IMR-90 (cell line): ENCODE measurements at regions not wholly inside any gene's neighbourhood (a gene's known extent, or its start where the extent isn't known, plus 50 kb on each side); places are given as distances from the start of the nearest gene placed in this dataset.

Experiments
- ATAC-seq: fragments of 200-7000 bp; cut with Tn5 transposase; 2 replicates; pipeline ENCODE4 v1.9.1; 2020; ENCODE audit warnings: low read depth, mild to moderate bottlenecking, moderate library complexity
- BruUV-seq: library from RNA; stranded (reverse); fragments of 400-500 nt; replicated peaks from 2 replicates; lab custom pipeline; 2021; lab: Mats Ljungman, UMichigan
- CTCF ChIA-PET: fragments of 300-600 bp; formaldehyde crosslinking; extraction: SDS; loops from one replicate; lab custom pipeline; 2021; ENCODE audit warnings: antibody characterized with exemption; lab: Yijun Ruan, JAX
- POLR2A ChIA-PET: fragments of 300-600 bp; sonication (Branson Sonifier 250); formaldehyde crosslinking; loops from one replicate; lab custom pipeline; 2022; ENCODE audit warnings: antibody characterized with exemption; ENCODE audit not compliant: unreplicated experiment; lab: Charles Lee
- DNase-seq: peaks from one replicate; pipeline ENCODE4 v3.0.0; 2013
- H2AFZ ChIP-seq: replicated peaks from 2 replicates; pipeline ENCODE3; 2013; ENCODE audit warnings: low read length, mild to moderate bottlenecking; ENCODE audit not compliant: poor library complexity
- H2AK5ac ChIP-seq: 2 replicates; pipeline ENCODE4 v1.6.1; 2013; ENCODE audit warnings: low read depth, low read length, inconsistent platforms
- H2AK9ac ChIP-seq: replicated peaks from 2 replicates; pipeline ENCODE3; 2013; ENCODE audit warnings: mild to moderate bottlenecking, low read depth, low read length, moderate library complexity; ENCODE audit not compliant: poor library complexity
- H2BK120ac ChIP-seq: 2 replicates; pipeline ENCODE4 v1.6.1; 2013; ENCODE audit warnings: low read depth, low read length, inconsistent platforms
- H2BK15ac ChIP-seq: 3 replicates; pipeline ENCODE4 v1.6.1; 2013; ENCODE audit warnings: low read depth, low read length, inconsistent platforms
- H2BK20ac ChIP-seq: 2 replicates; pipeline ENCODE4 v1.6.1; 2013; ENCODE audit warnings: low read depth, mild to moderate bottlenecking, inconsistent platforms, low read length, moderate library complexity
- H2BK5ac ChIP-seq: 2 replicates; pipeline ENCODE4 v1.6.1; 2013; ENCODE audit warnings: mild to moderate bottlenecking, low read depth, low read length, inconsistent platforms; ENCODE audit not compliant: poor library complexity, severe bottlenecking
- H3K14ac ChIP-seq: replicated peaks from 2 replicates; pipeline ENCODE4 v1.6.1; 2013; ENCODE audit warnings: low read depth, low read length, inconsistent platforms
- H3K18ac ChIP-seq: 2 replicates; pipeline ENCODE4 v1.6.1; 2013; ENCODE audit warnings: low read depth, low read length, control low read depth
- H3K23ac ChIP-seq: 2 replicates; pipeline ENCODE4 v1.6.1; 2013; ENCODE audit warnings: low read depth, low read length, inconsistent platforms
- H3K27ac ChIP-seq: 2 replicates; pipeline ENCODE4 v1.5.1; 2013; ENCODE audit warnings: mild to moderate bottlenecking, control low read depth, low read length; ENCODE audit not compliant: insufficient read depth
- H3K27me3 ChIP-seq: 2 replicates; pipeline ENCODE4 v1.6.1; 2013; ENCODE audit warnings: low read length; ENCODE audit not compliant: control insufficient read depth, insufficient read depth
- H3K36me3 ChIP-seq: 2 replicates; pipeline ENCODE4 v1.6.1; 2013; ENCODE audit warnings: low read length, mixed read lengths; ENCODE audit not compliant: control insufficient read depth, insufficient read depth
- H3K4ac ChIP-seq: 2 replicates; pipeline ENCODE4 v1.6.1; 2013; ENCODE audit warnings: low read depth, low read length, inconsistent platforms
- H3K4me1 ChIP-seq: 2 replicates; pipeline ENCODE4 v1.6.1; 2013; ENCODE audit warnings: low read length, mixed read lengths; ENCODE audit not compliant: control insufficient read depth, insufficient read depth
- H3K4me2 ChIP-seq: 2 replicates; pipeline ENCODE4 v1.6.1; 2013; ENCODE audit warnings: low read depth, mild to moderate bottlenecking, control low read depth, low read length, moderate library complexity
- H3K4me3 ChIP-seq: 2 replicates; pipeline ENCODE4 v1.5.1; 2013; ENCODE audit warnings: low read depth, mild to moderate bottlenecking, control low read depth, low read length, moderate library complexity; ENCODE audit not compliant: insufficient read depth
- H3K56ac ChIP-seq: 2 replicates; pipeline ENCODE4 v1.6.1; 2013; ENCODE audit warnings: low read length, inconsistent platforms; ENCODE audit not compliant: insufficient read depth; ENCODE audit errors: extremely low read depth
- H3K79me1 ChIP-seq, 2 experiments: 2 replicates each; pipeline ENCODE4 v1.6.1; 2013; ENCODE audit warnings: low read length in 2 of 2, inconsistent platforms in 1 of 2, low read depth in 1 of 2
- H3K9ac ChIP-seq: 2 replicates; pipeline ENCODE4 v1.6.1; 2013; ENCODE audit warnings: low read depth, low read length, control low read depth
- H3K9me1 ChIP-seq: 2 replicates; pipeline ENCODE4 v1.6.1; 2013; ENCODE audit warnings: low read length, inconsistent platforms; ENCODE audit not compliant: insufficient read depth
- H3K9me3 ChIP-seq: 2 replicates; pipeline ENCODE4 v1.6.1; 2013; ENCODE audit warnings: low read length; ENCODE audit not compliant: control insufficient read depth, insufficient read depth
- H4K20me1 ChIP-seq: 2 replicates; pipeline ENCODE4 v1.6.1; 2013; ENCODE audit warnings: low read length, inconsistent platforms; ENCODE audit not compliant: insufficient read depth
- H4K5ac ChIP-seq: 2 replicates; pipeline ENCODE4 v1.6.1; 2013; ENCODE audit warnings: mild to moderate bottlenecking, low read depth, low read length, control low read depth
- H4K8ac ChIP-seq, 2 experiments: 2 replicates each; pipeline ENCODE4 v1.6.1; 2013; ENCODE audit warnings: low read depth in 2 of 2, low read length in 2 of 2, control low read depth in 1 of 2, inconsistent platforms in 1 of 2
- H4K91ac ChIP-seq: 2 replicates; pipeline ENCODE4 v1.6.1; 2013; ENCODE audit warnings: low read depth, low read length, inconsistent platforms; ENCODE audit not compliant: insufficient read depth
- BHLHE40 ChIP-seq: fragments of 150-350 bp; IDR thresholded peaks from 2 replicates; pipeline ENCODE4 v1.6.1; 2016; ENCODE audit warnings: mild to moderate bottlenecking, low read depth, low read length
- CHD1 ChIP-seq: IDR thresholded peaks from 2 replicates; pipeline ENCODE4 v1.6.1; 2012; ENCODE audit warnings: low read depth, low read length, improper control_type of control experiment
- MXI1 ChIP-seq: IDR thresholded peaks from 2 replicates; pipeline ENCODE4 v1.6.1; 2012; ENCODE audit warnings: low read depth, mild to moderate bottlenecking, low read length, moderate library complexity, borderline replicate concordance
- POLR2A ChIP-seq: IDR thresholded peaks from 2 replicates; pipeline ENCODE4 v1.6.1; 2012; ENCODE audit warnings: mild to moderate bottlenecking, low read depth, low read length
- RAD21 ChIP-seq: IDR thresholded peaks from 2 replicates; pipeline ENCODE4 v1.6.1; 2012; ENCODE audit warnings: low read length, improper control_type of control experiment
- RCOR1 ChIP-seq: IDR thresholded peaks from 2 replicates; pipeline ENCODE4 v1.6.1; 2012; ENCODE audit warnings: mild to moderate bottlenecking, low read length, improper control_type of control experiment; ENCODE audit not compliant: insufficient replicate concordance
- WGBS, 2 experiments: methylation state at CpG; one replicate each; pipeline versions ENCODE4 v1.1.5 to v1.1.7; 2013; ENCODE audit warnings: missing lambda C conversion rate in 2 of 2; ENCODE audit not compliant: insufficient read length in 1 of 2; ENCODE audit errors: extremely low coverage in 2 of 2; 5-methylcytosine and 5-hydroxymethylcytosine counted together
- dilution Hi-C: fragments of 300-500 bp; cut with HindIII; formaldehyde crosslinking; loops from one replicate; pipeline ENCODE4 v1.14.3; 2018; ENCODE audit warnings: low sequenced_read_pairs; ENCODE audit not compliant: unreplicated experiment
- in situ Hi-C: fragments of 300-500 bp; cut with MboI; formaldehyde crosslinking; loops from 3 replicates; pipeline ENCODE4 v1.14.3; 2019; ENCODE audit warnings: low sequenced_read_pairs, inconsistent platforms, mixed read lengths
- intact Hi-C: fragments of 100-400 bp; cut with micrococcal nuclease; formaldehyde crosslinking; loops from 2 replicates; pipeline ENCODE4 v1.10.0; 2022
- TF ChIP-seq, protein P1 (sequence below): fragments of 150-350 bp; IDR thresholded peaks from 2 replicates; pipeline ENCODE4 v1.6.1; 2016; ENCODE audit warnings: low read depth, mild to moderate bottlenecking, low read length, moderate library complexity, borderline replicate concordance

DNA sequence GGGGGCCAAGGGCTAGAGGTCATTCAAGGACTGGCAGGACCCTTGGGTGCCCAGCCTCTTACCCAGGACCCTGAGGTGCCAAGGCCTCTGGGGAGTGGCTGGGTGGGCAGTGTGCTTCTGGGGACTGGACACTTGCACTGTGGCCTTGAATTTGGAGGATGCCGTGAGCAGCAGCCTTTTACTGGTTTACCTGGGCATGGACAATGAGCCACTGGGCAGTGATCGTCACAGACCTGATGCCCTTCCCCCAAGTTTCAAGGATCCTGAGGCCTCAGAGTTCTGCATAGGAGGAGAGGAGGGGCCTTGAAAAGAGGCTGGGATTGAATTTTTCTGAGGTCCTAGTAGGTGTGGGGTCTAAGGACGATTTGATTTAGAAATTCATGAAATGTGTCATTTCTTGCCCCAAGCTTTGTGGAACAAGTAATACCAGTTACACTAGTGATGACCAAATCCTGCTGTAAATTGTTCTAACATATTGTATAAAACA lies 146.1 kb upstream of the TPM1 start:
- Histone ChIP-seq H3K56ac (peak overlapping the region; percentile 97), H4K5ac (peak overlapping the region; percentile 99), H3K79me1 (peaks cover 0 to 9% of the 10 kb centered on the region in 2 experiments; a peak in 2 of 4 replicates), H3K27ac (peak overlapping the region; percentile 100), H2AK5ac (peak overlapping the region; percentile 100), H3K4me2 (peak overlapping the region; percentile 51), H4K91ac (peak overlapping the region; percentile 100), H3K36me3 (no peaks in the 10 kb centered on the region), H3K9me1 (peaks cover 25% of the 10 kb centered on the region), H3K9me3 (no peaks in the 10 kb centered on the region), H2BK5ac (peak overlapping the region; percentile 100), H3K9ac (peak overlapping the region; percentile 80), H3K18ac (peak overlapping the region; percentile 100), H4K20me1 (no peaks in the 10 kb centered on the region; the same call in 1 of the 2 replicates), H3K4me1 (peaks cover 25% of the 10 kb centered on the region), H3K4me3 (no peak overlapping the region), H3K27me3 (no peaks in the 10 kb centered on the region), H2BK15ac (peak overlapping the region; percentile 83), H2BK20ac (peak overlapping the region; percentile 98), H3K4ac (peak overlapping the region; percentile 100), H4K8ac (peak overlapping the region; percentile 96 to 98), H2AK9ac (peak overlapping the region; percentile 98), H2BK120ac (peak overlapping the region; percentile 100), H3K14ac (peak overlapping the region; percentile 99), H3K23ac (peak overlapping the region; percentile 96), H2AFZ (peak overlapping the region; percentile 66)
- intact Hi-C loops, result loop anchor here (2.0 to 10.0 kb wide), 3 partner anchors 32 to 146 kb away; partner anchors contain the start of gene TPM1
- DNase-seq, result no peak
- in situ Hi-C loops, result loop anchor here (10.0 kb wide), 1 partner anchor 148 kb away; the partner anchor contains the start of gene TPM1
- ATAC-seq, result peak; percentile 15
- dilution Hi-C loops, result no loop called here
- ChIA-PET CTCF (interaction anchor here (1.0 to 1.2 kb wide), 2 partner anchors 26 to 151 kb away, joined by 3 read pairs; no protein-coding TSS in a partner anchor), POLR2A (interaction anchor here (0.6 to 1.8 kb wide), 4 partner anchors 21 to 151 kb away, joined by 3 to 8 read pairs (median 6); no protein-coding TSS in a partner anchor)
- 83% methylated on average over 1 of the region's 3 CpGs; no CpG with 5 or more reads in 1 of the 2 experiments for WGBS, 2 experiments
- BruUV-seq, result no TSS peak
- TF ChIP-seq BHLHE40 (no peak), CHD1 (no peak), POLR2A (no peak), MXI1 (no peak), RCOR1 (no peak), RAD21 (no peak)
- TF ChIP-seq, protein P1, sequence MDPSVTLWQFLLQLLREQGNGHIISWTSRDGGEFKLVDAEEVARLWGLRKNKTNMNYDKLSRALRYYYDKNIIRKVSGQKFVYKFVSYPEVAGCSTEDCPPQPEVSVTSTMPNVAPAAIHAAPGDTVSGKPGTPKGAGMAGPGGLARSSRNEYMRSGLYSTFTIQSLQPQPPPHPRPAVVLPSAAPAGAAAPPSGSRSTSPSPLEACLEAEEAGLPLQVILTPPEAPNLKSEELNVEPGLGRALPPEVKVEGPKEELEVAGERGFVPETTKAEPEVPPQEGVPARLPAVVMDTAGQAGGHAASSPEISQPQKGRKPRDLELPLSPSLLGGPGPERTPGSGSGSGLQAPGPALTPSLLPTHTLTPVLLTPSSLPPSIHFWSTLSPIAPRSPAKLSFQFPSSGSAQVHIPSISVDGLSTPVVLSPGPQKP, result no peak
